ENCODE measurements at regions not wholly inside any gene's neighbourhood (a gene's known extent, or its start where the extent isn't known, plus 50 kb on each side); places are given as distances from the start of the nearest gene placed in this dataset.

GRCh38 chr20:23284009-23284408, 66.6 kb upstream of the NXT1 start:
- TF ChIP-seq CTCF (IDR thresholded peaks at IDR 0.05) (no peak), POLR2A (IDR thresholded peaks at IDR 0.05) (no peak)

Measured in heart left ventricle (tissue), 13 donors.